Stimulated activated CD4-positive, alpha-beta T cell treated with anti-CD3 and anti-CD28 coated beads, TNF-alpha, amount 100 ng/mL, for 48 hours (primary cell): ENCODE measurements at regions not wholly inside any gene's neighbourhood (a gene's known extent, or its start where the extent isn't known, plus 50 kb on each side); places are given as distances from the start of the nearest gene placed in this dataset.
"Not testable (repeated sequence)": the region's sequence is repeated elsewhere in the genome, so short reads cannot be mapped to it uniquely, and the experiment has no call there.

Experiments used
- DNase-seq, 3 donors: peaks; one replicate each; pipeline ENCODE4 v3.0.0-alpha.2; 2020; ENCODE audit warnings: low read depth in 3 of 3

DNA sequence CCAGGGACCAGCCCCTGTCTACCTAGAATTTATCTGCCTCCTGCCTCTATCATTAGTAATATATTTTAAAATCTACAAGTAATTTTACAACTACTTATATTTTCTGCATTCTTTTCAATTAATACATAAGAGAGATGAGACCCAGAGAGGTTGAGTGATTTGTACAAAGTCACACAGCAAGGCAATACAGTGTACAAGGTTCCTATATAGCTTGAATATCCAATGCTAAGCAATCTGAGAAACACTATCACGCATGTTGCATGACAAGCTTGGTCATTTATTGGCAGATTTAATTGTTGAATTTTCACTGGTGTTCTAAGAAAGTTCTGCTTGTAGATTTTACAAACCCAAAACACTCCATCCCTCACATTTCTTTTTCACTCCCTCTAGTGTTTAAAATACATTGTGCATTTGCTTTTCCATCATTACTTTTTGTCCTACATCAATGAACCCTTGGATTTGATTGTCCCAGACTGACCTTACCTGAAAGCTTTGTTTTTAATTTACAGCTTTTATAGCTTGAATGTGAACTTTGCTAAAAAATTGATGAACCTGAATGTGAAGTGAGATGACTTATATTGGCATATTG, 520.9 kb upstream of the CITED2 start:
- DNase-seq: no peak

DNA sequence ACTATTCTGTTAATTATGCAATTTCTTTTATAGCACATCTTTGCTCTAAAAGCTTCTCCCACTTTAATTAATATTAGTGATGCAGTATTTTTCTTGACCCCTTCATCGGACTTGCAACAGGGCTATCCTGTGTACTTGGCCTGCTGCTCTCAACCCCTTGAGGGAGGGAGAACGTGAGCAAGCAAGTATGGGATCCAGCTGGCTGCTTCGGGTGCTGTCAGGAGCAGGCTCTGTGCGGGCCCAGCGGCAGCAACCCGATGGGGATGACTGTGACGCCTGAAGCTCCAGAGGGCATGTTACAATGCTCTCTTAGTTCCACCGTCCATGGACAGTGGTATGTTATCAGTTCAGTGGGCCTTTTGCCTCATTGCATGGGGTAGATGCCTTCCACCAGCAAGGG, 519.8 kb upstream of the CITED2 start:
- no peak for DNase-seq

DNA sequence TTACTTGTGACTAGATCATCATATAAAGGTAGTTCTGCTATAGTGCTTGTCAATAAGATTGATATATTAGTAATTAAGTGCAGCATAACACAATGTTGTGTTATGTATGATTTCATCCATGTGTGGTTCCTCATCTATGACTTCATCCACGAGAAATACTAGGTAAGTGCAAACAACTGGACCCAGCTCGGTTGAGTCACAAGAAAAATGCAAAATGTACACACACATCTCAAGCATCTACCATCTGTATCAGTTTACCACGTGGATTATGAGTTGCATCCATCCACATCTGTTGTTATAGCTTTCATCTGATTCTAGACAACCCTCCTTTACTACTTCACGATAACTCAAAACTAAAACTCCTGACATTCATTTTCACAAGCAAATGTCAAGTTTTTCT, 517.0 kb upstream of the CITED2 start:
- no peak for DNase-seq

DNA sequence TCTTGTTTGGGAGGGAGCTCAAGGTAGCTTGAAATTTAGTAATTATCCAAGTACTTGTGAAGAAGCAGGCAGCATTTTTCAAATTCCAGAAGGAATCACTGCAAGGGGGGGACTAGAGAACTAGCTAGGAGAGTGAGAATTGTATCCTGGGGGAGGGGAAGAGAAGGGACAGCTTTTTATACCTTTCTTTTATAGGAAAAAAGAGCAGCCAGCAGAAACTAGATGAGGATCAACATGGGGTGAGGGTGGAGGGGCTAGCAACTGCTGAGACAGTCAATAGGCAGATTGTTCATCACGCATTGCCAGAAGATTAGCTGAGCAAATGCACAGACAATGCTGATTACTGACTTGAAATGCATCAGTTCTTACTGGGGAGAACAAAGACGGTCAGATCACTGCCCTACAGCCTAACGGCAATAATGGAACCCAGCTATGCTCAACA, 514.3 kb upstream of the CITED2 start:
- no peak for DNase-seq

DNA sequence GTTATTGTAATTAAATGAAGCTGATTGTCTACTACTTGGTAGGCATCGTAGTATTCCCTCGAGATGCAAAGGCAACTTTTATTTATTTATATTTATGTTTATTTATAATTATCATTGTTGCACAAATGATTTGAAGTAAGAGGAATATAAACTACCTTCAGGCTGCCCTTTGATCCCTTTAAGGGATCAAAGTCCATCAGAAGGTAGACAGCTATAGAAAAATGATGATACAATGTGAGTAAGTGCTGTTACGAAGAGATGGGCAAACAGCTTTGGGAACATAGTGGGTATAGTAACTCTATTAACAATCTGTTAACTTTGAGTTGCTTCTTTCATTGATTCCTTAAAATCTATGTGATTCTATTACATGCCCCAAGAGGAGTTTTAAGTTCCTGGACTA, 512.8 kb upstream of the CITED2 start:
- DNase-seq: no peak

DNA sequence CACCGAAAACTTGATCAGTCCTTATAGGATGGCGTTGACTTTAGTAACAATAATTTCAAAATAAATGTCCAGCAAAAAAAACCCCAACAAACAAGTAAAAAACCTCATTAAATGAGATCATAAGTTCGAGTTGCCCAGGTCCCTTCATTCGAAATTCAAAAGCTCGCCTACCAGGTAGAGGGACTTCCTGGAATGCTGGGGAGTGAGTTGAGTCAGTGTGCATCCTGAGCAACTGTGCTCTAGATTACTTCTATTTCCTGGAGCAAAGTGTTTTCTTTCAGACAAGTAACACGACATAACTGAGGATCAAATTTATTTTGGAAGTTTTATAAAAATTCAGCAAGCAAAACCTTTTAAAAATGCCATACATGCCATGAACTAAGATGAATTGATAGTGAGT, 511.9 kb upstream of the CITED2 start:
- no peak for DNase-seq

DNA sequence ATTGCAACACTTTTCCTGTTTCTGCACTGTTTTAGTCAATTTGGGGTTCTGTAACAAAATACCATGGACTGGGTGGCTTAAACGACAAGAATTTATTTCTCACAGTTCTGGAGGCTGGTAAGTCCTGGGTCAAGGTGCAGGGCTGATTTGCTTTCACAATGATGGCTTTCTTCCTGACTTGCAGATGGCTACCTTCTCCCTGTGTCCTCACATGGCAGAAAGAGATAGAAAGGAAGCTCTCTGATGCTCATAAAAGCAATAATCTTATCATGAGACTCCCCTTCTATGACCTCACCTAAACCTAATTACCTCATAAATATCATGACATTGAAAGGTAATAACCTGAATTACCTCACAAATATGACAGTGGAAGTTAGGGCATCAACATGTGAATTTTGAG, 511.5 kb upstream of the CITED2 start:
- DNase-seq: no peak

DNA sequence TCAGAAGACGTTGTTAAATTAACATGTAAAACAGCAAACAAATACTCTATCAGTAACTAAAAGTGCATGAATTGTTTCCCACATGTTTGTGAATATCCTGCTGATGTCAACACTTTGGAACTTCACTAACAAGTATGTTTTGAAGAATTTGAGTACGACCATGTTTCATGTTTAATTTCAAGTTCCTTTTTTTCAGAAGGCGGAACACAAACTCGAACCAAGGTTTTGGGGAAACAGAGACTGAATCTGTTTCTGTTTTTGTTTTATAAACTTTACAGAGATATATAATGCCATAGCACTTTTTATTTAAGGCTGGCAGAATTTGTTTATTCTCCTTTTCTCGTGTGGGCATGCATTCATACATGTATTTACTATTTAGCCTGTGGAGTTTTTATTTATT, 509.3 kb upstream of the CITED2 start:
- DNase-seq: no peak

DNA sequence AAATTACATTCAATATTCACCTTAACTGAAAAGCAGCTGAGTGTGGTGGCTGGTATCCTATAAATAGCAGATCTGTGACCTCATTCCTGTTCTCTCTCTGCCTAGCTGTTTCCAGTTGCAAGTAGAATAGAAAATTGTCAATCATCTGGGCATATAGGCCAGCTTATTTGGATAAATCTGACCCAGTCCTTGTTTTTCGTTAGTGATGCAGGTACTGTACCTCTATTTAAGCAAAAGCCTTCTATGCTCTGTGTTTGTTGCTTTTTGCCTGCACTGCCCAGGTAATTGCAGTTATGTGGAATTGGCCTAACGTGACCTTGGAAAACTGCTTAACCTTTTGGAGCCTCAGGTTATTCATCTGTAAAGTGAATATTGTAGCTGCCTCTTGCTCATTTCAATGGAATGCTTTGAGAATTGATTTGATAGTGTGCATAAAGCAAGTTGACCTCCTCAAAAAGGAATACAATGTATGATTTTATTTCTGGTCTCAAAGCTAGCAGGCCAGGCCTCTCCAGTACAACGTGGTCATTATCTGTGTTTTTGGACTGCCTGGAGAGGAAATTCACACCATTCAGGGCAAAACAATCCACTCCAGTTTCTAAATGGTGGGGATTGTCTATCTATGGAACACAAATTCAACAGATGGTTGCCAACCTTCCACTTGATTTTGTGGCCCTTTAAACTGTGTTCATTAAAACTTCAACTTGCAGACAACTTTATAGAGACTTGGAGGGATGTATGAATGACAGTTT, 508.7 kb upstream of the CITED2 start:
- no peak for DNase-seq

DNA sequence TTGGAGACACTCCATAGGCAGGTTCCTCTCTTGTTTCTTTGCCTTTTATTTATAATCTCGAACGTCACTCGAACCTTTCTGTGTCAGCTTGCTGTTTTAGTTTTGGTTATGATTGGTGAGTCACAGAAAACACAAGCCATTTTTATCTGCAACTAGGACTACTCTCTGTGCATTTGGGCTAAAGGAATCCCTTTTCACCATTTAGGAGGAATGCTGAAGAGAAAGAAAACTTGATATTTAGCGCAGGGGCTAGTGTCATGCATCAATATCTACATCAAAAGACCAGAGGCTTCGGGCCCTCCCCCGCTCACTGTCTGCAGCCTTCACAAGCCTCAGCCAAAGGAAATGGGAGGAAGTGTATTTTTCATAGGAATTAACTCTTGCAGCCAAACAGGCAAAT, 507.8 kb upstream of the CITED2 start:
- DNase-seq: no peak

DNA sequence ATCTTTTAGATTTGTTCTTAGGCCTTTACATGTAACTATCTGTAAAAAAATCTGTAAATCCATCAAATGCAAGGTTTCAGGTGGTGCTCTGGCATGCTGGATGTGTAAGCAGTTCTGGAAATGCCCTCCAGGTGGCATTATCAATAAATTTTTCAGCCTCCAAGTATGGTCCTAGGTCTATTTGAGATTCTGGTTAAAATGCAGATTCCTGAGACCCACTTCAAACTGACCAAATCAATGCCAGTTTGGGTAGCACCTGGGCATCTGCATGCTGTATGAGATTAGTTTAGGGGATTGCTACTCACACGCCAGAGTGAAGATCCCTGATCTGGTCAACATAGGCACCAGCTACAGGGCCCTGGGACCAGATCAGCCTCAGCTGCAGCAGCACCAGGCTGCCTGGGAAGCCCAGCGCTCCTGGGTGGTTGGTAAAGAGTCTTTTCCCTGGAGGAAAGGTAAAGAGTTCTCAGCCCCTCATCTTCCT, 507.3 kb upstream of the CITED2 start:
- DNase-seq: no peak

DNA sequence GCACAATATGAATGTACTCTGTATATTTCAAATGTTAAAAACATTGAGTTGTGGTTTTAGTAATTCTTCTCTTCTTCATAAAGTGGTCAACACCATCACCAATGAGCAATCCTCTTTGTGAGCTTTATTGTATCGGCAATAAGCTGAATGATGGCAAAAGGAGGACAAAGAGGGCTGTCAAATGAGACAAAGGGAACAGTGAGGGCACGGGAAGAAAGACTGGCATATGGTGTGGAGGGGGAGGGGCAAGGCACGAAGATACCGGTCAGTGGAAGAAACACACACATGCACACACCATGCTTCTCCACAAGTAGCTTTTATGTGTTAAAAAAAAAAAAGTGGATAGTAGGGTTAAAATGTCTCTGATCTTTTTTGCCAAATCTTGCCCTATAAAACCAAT, 506.8 kb upstream of the CITED2 start:
- DNase-seq: no peak

DNA sequence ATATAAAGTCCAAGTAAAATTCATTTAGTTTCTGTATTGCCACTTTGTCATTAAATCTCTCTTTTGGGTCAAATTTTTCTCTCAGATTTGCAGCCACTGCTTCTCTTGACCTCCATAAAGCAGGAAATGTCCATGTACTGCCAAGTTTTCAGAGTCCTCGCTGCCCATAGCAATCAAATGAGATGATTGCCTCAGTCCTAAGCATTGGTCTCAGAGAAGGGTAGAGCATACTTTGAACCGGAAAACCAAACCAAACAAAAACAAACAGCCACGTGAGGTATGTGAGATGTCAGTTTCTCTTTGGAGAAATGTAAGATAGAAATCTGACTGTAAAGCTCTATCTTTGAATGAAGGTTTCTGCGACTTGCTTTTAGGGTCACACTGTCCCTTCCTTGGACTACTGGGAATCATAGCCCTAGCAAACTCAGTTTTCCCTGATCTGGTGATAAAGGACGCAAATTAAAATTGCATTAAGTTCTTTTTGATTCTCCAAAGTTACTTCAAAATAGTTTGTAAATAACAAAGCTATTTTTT, 505.4 kb upstream of the CITED2 start:
- DNase-seq: no peak

DNA sequence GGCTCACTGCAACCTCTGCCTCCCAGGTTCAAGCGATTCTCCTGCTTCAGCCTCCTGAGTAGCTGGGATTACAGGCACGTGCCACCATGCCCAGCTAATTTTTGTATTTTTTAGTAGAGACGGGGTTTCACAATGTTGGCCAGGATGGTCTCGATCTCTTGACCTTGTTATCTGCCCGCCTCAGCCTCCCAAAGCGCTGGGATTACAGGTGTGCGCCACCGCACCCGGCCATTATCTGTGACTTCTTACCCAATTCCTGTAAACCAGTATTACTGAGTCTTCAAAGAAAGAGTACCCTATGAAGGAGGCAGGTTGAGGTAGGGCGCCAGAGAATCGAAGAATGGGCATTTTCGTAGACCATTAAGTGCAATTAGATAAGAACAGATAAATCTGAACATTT, 504.8 kb upstream of the CITED2 start:
- not testable (repeated sequence) for DNase-seq

DNA sequence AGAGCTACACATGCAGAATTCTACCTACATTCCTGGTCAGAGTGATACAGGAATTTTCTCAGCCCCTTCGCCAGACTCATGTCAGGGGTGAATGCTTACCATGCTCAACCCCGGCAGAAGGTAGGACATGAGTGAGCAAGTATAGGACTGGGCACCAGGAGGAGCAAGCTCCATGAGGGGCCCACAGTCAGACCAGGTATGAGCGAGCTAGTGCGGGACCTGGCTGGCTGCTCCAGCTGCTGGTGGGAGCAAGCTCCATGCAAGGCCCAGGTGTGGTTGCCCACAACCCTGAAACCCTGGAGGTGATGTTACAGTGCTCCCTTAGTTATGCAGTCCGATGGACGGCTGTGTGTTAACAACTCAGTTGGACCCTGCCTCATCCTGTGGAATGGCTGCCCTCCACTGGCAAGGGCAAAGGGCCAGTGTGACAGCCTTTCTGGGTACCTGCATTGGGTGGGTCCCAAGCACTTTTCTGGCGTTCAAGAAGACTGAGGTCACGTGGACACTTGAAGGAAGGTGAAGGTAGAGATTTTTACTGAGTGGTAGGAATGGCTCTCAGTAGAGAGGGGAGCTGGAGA, 503.5 kb upstream of the CITED2 start:
- DNase-seq: no peak

DNA sequence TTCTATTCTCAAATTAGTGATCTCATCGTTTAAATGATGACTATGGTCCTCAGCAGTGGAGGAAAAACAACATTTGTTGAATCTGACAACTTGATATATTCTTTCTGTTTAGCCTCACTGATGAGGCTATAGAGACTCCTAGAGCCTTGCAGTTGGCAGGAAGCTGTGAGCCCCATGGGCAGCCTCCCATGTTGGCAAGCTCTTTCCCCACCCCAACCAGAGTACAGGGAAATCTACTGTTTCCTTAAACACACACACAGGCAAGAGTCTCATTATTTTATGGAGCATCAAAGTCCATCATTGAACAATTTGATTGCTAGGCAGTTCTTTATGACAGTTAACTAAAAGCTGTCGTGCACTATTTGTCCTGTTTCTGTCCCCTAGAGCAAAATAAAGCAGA, 498.2 kb upstream of the CITED2 start:
- DNase-seq: no peak

DNA sequence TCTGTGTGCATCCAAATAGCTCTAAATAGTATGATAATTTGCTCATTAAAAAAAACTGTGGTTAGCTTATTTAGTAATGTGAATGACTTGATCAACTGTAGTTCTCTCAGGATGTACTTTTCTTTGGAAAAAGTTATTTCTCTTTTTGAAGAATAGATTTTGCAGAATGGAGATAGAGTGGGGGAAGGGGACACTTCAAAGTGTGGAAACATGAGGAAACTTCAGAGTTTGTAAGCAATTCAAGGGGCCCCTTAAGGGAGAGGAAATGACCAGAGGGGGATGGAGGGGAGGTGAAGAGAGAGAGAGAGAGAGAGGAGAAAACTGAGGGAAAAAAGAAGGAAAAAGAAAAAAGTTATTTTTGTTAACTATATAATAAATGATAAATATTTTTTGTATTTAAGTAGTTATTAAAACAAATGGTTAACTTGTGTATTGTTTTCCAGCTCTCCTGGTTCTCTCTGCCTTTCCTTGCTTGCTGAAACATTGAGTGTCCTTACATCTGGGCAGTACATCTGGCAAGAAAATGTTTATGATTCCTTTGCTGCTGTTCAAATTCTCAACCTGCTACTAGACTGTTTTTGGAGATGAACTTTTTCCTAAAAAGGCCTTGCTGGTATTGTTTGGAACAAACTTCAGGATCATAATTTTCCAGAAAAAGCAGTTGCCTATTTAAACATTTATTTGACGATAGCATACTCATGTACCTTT, 497.5 kb upstream of the CITED2 start:
- DNase-seq: no peak

DNA sequence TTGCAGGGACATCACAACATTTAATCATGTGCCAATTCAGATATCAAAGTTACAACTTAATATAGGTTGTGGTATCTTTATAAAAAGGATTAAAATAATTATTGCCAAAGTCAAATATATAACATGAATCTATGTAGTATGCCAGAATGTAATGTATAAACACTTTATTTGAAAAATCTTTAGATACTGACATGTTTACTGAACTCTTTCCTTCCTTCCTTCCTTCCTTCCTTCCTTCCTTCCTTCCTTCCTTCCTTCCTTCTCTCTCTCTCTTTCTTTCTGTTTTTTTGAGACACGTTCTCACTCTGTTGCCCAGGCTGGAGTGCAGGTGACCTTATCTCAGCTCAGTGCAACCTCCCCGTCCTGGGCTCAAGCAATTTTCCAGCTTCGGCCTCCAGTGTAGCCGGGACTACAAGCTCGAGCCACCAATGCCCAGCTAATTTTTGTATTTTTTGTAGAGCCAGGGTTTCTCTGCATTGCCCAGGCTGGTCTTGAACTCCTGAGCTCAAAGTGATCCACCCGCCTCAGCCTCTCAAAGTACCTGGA, 496.8 kb upstream of the CITED2 start:
- DNase-seq: no peak

DNA sequence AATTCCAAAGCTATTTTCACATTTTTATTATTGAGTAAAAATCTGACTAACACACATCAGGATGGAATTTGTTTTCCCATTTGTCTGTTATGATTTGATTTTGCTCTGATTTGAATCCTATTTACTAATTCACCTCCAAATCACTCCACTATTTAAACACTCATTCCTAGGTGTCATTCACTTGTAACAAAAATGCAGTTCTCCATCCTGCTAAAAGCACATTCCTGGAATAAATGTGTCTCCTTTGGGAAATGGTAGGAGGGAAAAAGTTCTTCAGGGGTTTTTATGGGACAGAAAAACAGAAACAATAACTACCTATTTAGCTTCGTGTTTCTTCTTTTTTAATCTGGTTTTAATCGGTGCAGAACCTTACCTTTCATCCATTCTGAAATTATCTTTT, 494.1 kb upstream of the CITED2 start:
- no peak for DNase-seq

DNA sequence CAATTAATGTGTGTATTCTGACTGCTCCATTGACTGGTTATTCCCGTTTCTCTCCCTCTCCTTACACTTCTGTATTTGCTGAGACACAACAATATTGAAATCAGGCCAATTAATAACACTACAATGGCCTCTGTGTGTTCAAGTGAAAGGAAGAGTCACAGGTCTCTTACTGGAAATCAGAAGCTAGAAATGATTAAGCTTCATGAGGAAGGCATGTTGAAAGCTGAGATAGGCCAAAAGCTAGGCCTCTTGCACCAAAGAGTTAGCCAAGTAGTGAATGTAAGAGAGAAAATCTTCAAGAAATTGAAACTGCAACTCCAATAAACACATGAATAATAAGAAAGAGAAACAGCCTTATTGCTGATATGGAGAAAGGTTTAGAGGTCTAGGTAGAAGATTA, 489.5 kb upstream of the CITED2 start:
- DNase-seq: no peak

DNA sequence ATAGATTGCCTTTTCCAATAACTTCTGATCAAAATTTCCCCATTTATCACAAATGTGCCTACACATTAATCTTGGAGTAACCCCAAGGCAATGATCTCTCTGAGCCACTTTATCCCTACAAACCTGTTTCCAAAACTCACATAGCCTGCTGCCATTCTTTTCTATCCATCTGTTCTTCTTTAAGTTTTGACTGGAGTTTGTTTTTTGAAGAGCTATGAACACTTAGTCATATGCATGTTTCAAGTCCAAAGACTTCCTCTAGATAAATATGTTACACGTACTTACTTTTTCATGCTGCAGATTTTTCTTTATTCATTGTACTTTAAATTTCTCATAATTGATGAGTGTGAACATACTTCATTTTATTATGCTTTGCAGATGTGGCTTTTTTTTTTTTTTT, 488.9 kb upstream of the CITED2 start:
- no peak for DNase-seq

DNA sequence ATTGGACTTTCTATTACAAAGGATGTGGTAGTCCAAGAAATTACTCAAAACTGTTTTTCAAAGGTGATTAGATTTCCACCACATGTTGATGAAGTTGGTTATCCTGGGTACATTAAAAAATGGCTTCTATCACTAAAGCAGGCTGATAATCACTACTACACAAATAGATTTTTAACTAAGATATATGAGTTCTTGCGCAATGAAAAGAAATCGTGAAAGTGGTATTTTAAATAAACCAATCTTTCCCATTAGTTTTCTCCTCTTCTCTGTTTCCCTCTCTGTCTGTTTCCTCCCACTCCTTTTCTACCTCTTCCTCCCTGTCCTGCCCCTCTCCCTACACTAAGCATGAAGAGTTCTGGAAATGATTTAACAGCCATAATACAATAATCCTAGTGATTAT, 487.9 kb upstream of the CITED2 start:
- DNase-seq: no peak
